Osteoblast (primary cell): ENCODE measurements at regions not wholly inside any gene's neighbourhood (a gene's known extent, or its start where the extent isn't known, plus 50 kb on each side); places are given as distances from the start of the nearest gene placed in this dataset.

Experiments
- DNase-seq: peaks from one replicate; pipeline ENCODE4 v3.0.0; 2011; ENCODE audit warnings: low spot score, mixed read lengths; ENCODE audit not compliant: insufficient read length; ENCODE audit errors: missing footprints
- H2AFZ ChIP-seq: 2 replicates; pipeline ENCODE4 v1.6.0; 2011; ENCODE audit warnings: mild to moderate bottlenecking, low read length
- H3K27ac ChIP-seq: 2 replicates; pipeline ENCODE4 v1.5.1; 2011; ENCODE audit warnings: mild to moderate bottlenecking, low read depth, low read length, moderate library complexity
- H3K27me3 ChIP-seq: 2 replicates; pipeline ENCODE4 v1.6.0; 2012; ENCODE audit warnings: mild to moderate bottlenecking, control low read depth, inconsistent platforms, low read length, moderate library complexity; ENCODE audit not compliant: insufficient read depth
- H3K36me3 ChIP-seq: 2 replicates; pipeline ENCODE4 v1.5.1; 2011; ENCODE audit warnings: mild to moderate bottlenecking, low read length, control low read depth, moderate library complexity; ENCODE audit not compliant: insufficient read depth
- H3K4me1 ChIP-seq: 2 replicates; pipeline ENCODE4 v1.5.1; 2011; ENCODE audit warnings: mild to moderate bottlenecking, low read length, control low read depth, moderate library complexity; ENCODE audit not compliant: insufficient read depth
- H3K4me2 ChIP-seq: 2 replicates; pipeline ENCODE4 v1.6.0; 2011; ENCODE audit warnings: mild to moderate bottlenecking, low read length; ENCODE audit not compliant: insufficient read depth
- H3K4me3 ChIP-seq: fragments of 200-600 bp; sonication (generic); 3 replicates; pipeline ENCODE4 v1.5.1; 2012; ENCODE audit warnings: mild to moderate bottlenecking, low read length, inconsistent platforms; ENCODE audit not compliant: insufficient read depth
- H3K79me2 ChIP-seq: 2 replicates; pipeline ENCODE4 v1.6.0; 2012; ENCODE audit warnings: mild to moderate bottlenecking, low read length, control low read depth, inconsistent platforms; ENCODE audit not compliant: insufficient read depth
- H3K9me3 ChIP-seq: 2 replicates; pipeline ENCODE4 v1.5.1; 2011; ENCODE audit warnings: low read depth, low read length, control low read depth
- H4K20me1 ChIP-seq: 2 replicates; pipeline ENCODE4 v1.6.0; 2012; ENCODE audit warnings: mild to moderate bottlenecking, low read length, control low read depth; ENCODE audit not compliant: insufficient read depth
- TF ChIP-seq, protein P1 (sequence below): IDR thresholded peaks from 2 replicates; pipeline ENCODE4 v1.5.1; 2011; ENCODE audit warnings: mild to moderate bottlenecking, low read depth, low read length, moderate library complexity; ENCODE audit errors: extremely low read depth

- H3K79me2 ChIP-seq, result no peaks in the 10 kb centered on the region
- H3K27ac ChIP-seq, result no peak overlapping the region
- H3K4me3 ChIP-seq, result no peak overlapping the region
- TF ChIP-seq, protein P1, sequence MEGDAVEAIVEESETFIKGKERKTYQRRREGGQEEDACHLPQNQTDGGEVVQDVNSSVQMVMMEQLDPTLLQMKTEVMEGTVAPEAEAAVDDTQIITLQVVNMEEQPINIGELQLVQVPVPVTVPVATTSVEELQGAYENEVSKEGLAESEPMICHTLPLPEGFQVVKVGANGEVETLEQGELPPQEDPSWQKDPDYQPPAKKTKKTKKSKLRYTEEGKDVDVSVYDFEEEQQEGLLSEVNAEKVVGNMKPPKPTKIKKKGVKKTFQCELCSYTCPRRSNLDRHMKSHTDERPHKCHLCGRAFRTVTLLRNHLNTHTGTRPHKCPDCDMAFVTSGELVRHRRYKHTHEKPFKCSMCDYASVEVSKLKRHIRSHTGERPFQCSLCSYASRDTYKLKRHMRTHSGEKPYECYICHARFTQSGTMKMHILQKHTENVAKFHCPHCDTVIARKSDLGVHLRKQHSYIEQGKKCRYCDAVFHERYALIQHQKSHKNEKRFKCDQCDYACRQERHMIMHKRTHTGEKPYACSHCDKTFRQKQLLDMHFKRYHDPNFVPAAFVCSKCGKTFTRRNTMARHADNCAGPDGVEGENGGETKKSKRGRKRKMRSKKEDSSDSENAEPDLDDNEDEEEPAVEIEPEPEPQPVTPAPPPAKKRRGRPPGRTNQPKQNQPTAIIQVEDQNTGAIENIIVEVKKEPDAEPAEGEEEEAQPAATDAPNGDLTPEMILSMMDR, result no peak
- no peak overlapping the region for H3K4me2 ChIP-seq
- H3K9me3 ChIP-seq, result peaks cover 6% of the 10 kb centered on the region
- no peaks in the 10 kb centered on the region for H4K20me1 ChIP-seq
- H3K4me1 ChIP-seq, result no peaks in the 10 kb centered on the region
- H3K27me3 ChIP-seq, result no peaks in the 10 kb centered on the region
- H2AFZ ChIP-seq, result no peak overlapping the region
- no peaks in the 10 kb centered on the region for H3K36me3 ChIP-seq
- no peak for DNase-seq
Measured at GRCh38 chr16:6905601-6906000, 427.0 kb upstream of the RBFOX1 start.

DNA sequence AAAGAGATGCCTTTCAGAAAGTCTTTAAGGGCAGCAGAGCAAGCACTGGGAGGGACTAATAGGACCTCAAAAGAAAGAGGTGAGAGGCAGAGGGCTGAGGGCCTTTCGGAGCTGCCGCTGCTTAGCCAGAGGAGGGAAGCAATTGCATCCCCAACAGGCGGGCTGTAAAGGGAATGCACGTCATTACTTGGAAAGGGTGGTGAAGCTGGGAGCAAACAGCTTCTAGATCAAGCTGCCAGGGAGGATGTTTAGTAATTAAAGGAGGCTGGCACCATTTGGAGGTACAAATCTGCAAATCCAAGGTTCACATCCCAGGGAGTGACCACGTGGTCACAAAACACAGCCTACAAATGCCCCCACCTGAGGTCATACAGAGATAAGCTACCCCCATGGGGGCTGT, 429.0 kb upstream of the RBFOX1 start:
- Histone ChIP-seq H3K4me2 (no peak overlapping the region), H4K20me1 (no peaks in the 10 kb centered on the region), H3K27ac (no peak overlapping the region), H3K27me3 (no peaks in the 10 kb centered on the region), H3K9me3 (peaks cover 13% of the 10 kb centered on the region), H3K36me3 (no peaks in the 10 kb centered on the region), H2AFZ (no peak overlapping the region), H3K4me3 (no peak overlapping the region), H3K4me1 (no peaks in the 10 kb centered on the region), H3K79me2 (no peaks in the 10 kb centered on the region)
- TF ChIP-seq, protein P1, result no peak
- no peak for DNase-seq

DNA sequence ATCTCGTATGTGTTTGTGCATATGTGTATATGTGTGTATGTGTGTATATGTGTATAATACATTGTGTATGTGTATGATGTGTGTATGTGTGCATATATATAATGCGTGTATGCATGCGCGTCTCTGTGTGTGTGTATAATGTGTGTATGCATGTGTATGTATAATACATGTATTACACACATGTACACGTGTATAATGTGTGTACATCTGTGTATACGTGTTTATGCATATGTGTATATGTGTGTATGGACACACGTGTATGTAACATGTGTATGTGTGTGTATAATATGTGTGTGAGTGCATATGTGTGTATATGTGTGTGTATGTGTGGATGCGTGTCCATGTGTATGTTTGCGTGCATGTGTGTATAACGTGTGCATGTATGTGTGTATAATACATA, 433.7 kb upstream of the RBFOX1 start:
- Histone ChIP-seq H3K4me2 (no peak overlapping the region), H4K20me1 (no peaks in the 10 kb centered on the region), H3K36me3 (no peaks in the 10 kb centered on the region), H2AFZ (no peak overlapping the region), H3K79me2 (no peaks in the 10 kb centered on the region), H3K9me3 (peaks cover 13% of the 10 kb centered on the region), H3K27me3 (no peaks in the 10 kb centered on the region), H3K4me3 (no peak overlapping the region), H3K27ac (no peak overlapping the region), H3K4me1 (no peaks in the 10 kb centered on the region)
- DNase-seq, result no peak
- TF ChIP-seq, protein P1, result no peak

GRCh38 chr16:6897876-6898485, 434.7 kb upstream of the RBFOX1 start:
- no peak overlapping the region for H3K27ac ChIP-seq
- no peaks in the 10 kb centered on the region for H4K20me1 ChIP-seq
- no peaks in the 10 kb centered on the region for H3K36me3 ChIP-seq
- H3K79me2 ChIP-seq, result no peaks in the 10 kb centered on the region
- DNase-seq, result no peak
- no peaks in the 10 kb centered on the region for H3K27me3 ChIP-seq
- no peak overlapping the region for H3K4me2 ChIP-seq
- peaks cover 10% of the 10 kb centered on the region for H3K9me3 ChIP-seq
- no peak overlapping the region for H2AFZ ChIP-seq
- H3K4me1 ChIP-seq, result no peaks in the 10 kb centered on the region
- TF ChIP-seq, protein P1, result no peak
- H3K4me3 ChIP-seq, result no peak overlapping the region
